Cardiac fibroblast (primary cell): ENCODE measurements at regions not wholly inside any gene's neighbourhood (a gene's known extent, or its start where the extent isn't known, plus 50 kb on each side); places are given as distances from the start of the nearest gene placed in this dataset.

Experiments
- DNase-seq, 2 donors: peaks; one replicate each; pipeline versions ENCODE4 v3.0.0 to v3.0.0-alpha.2; 2010; ENCODE audit warnings: low read depth in 2 of 2
- H3K4me3 ChIP-seq, 2 donors: replicated peaks in 1 of 2; 1 replicate in 1 of 2; 2 replicates in 1 of 2; pipeline ENCODE4 v1.5.1; 2011; ENCODE audit warnings: low read depth in 2 of 2, low read length in 2 of 2, mild to moderate bottlenecking in 2 of 2, moderate library complexity in 1 of 2
- CTCF ChIP-seq: IDR thresholded peaks from one replicate; pipeline ENCODE4 v1.5.1; 2011; ENCODE audit warnings: low read depth, mild to moderate bottlenecking, low read length, inconsistent platforms

GRCh38 chr4:143273160-143273917, 63.3 kb upstream of the GAB1 start:
- TF ChIP-seq CTCF, result no peak
- no peak for DNase-seq
- H3K4me3 ChIP-seq, result no peak overlapping the region

GRCh38 chr4:143280861-143281260, 55.8 kb upstream of the GAB1 start:
- no peak overlapping the region for H3K4me3 ChIP-seq
- TF ChIP-seq CTCF, result no peak
- no peak for DNase-seq

- no peak overlapping the region for H3K4me3 ChIP-seq
- no peak for DNase-seq
- TF ChIP-seq CTCF, result no peak
These were observed 55.0 kb upstream of the GAB1 start for GRCh38 chr4:143281507-143282190.

GRCh38 chr4:143282211-143282707, 54.4 kb upstream of the GAB1 start:
- H3K4me3 ChIP-seq, result no peak overlapping the region
- TF ChIP-seq CTCF, result no peak
- DNase-seq, result peak in 1 of 2 donors; percentile 33

GRCh38 chr4:143285696-143286437, 50.8 kb upstream of the GAB1 start:
- TF ChIP-seq CTCF, result no peak
- DNase-seq, result peak in 1 of 2 donors; percentile 55
- H3K4me3 ChIP-seq, result no peak overlapping the region

- H3K4me3 ChIP-seq, result no peak overlapping the region
- no peak for TF ChIP-seq CTCF
- DNase-seq, result peak; percentile 64 to 75
These were observed 49.7 kb upstream of the GAB1 start for GRCh38 chr4:143286701-143287571.
